H9 (cell line): ENCODE measurements at regions not wholly inside any gene's neighbourhood (a gene's known extent, or its start where the extent isn't known, plus 50 kb on each side); places are given as distances from the start of the nearest gene placed in this dataset.

Experiments
- DNase-seq: peaks from one replicate; pipeline ENCODE4 v3.0.0-alpha.2; 2017
- H2AFZ ChIP-seq: one replicate; pipeline ENCODE4 v1.6.1; 2013; ENCODE audit warnings: mild to moderate bottlenecking, low read length, control low read depth, moderate library complexity
- H2AK5ac ChIP-seq: 2 replicates; pipeline ENCODE4 v1.6.1; 2013; ENCODE audit warnings: low read length, control low read depth, mixed read lengths; ENCODE audit not compliant: insufficient read length
- H2BK120ac ChIP-seq: one replicate; pipeline ENCODE4 v1.6.1; 2013; ENCODE audit warnings: low read depth, mild to moderate bottlenecking, low read length, control low read depth, inconsistent platforms; ENCODE audit not compliant: poor library complexity, severe bottlenecking
- H2BK12ac ChIP-seq: 2 replicates; pipeline ENCODE4 v1.6.1; 2013; ENCODE audit warnings: low read length, control low read depth, mixed read lengths, low read depth; ENCODE audit not compliant: insufficient read length
- H2BK15ac ChIP-seq: 2 replicates; pipeline ENCODE4 v1.6.1; 2013; ENCODE audit warnings: low read depth, low read length, control low read depth
- H2BK20ac ChIP-seq: one replicate; pipeline ENCODE4 v1.6.1; 2013; ENCODE audit warnings: low read depth, mild to moderate bottlenecking, low read length, control low read depth, inconsistent platforms; ENCODE audit not compliant: poor library complexity, severe bottlenecking
- H2BK5ac ChIP-seq: 2 replicates; pipeline ENCODE4 v1.6.1; 2013; ENCODE audit warnings: low read length, control low read depth, mixed read lengths; ENCODE audit not compliant: insufficient read length
- H3K14ac ChIP-seq: 2 replicates; pipeline ENCODE4 v1.6.1; 2013; ENCODE audit warnings: low read length, control low read depth; ENCODE audit not compliant: insufficient read depth
- H3K18ac ChIP-seq: 2 replicates; pipeline ENCODE4 v1.6.1; 2013; ENCODE audit warnings: low read depth, mild to moderate bottlenecking, mixed read lengths, low read length, control low read depth; ENCODE audit not compliant: insufficient read length
- H3K23ac ChIP-seq: 2 replicates; pipeline ENCODE4 v1.6.1; 2013; ENCODE audit warnings: low read length, control low read depth, mixed read lengths, low read depth; ENCODE audit not compliant: insufficient read length
- H3K23me2 ChIP-seq: 2 replicates; pipeline ENCODE4 v1.6.1; 2013; ENCODE audit warnings: low read depth, mild to moderate bottlenecking, mixed read lengths, low read length, control low read depth; ENCODE audit not compliant: insufficient read length, poor library complexity, severe bottlenecking
- H3K27ac ChIP-seq: 2 replicates; pipeline ENCODE4 v1.5.1; 2013; ENCODE audit warnings: low read length, control low read depth, mixed read lengths, low read depth; ENCODE audit not compliant: insufficient read length
- H3K27me3 ChIP-seq: 2 replicates; pipeline ENCODE4 v1.6.1; 2013; ENCODE audit warnings: low read length, control low read depth, inconsistent platforms; ENCODE audit not compliant: insufficient read depth
- H3K4ac ChIP-seq: 2 replicates; pipeline ENCODE4 v1.6.1; 2013; ENCODE audit warnings: low read depth, mild to moderate bottlenecking, control low read depth, inconsistent platforms, low read length, moderate library complexity
- H3K4me1 ChIP-seq: 2 replicates; pipeline ENCODE4 v1.6.1; 2013; ENCODE audit warnings: low read length, control low read depth, inconsistent platforms; ENCODE audit not compliant: insufficient read depth
- H3K4me2 ChIP-seq: 2 replicates; pipeline ENCODE4 v1.6.1; 2013; ENCODE audit warnings: low read length, control low read depth, mixed read lengths; ENCODE audit not compliant: insufficient read length, insufficient read depth
- H3K56ac ChIP-seq: 2 replicates; pipeline ENCODE4 v1.6.1; 2013; ENCODE audit warnings: low read depth, mild to moderate bottlenecking, mixed read lengths, low read length, control low read depth; ENCODE audit not compliant: insufficient read length
- H3K79me1 ChIP-seq: 2 replicates; pipeline ENCODE4 v1.6.1; 2013; ENCODE audit warnings: low read depth, mild to moderate bottlenecking, moderate library complexity, low read length, control low read depth, inconsistent platforms; ENCODE audit not compliant: insufficient read depth, poor library complexity, severe bottlenecking
- H3K79me2 ChIP-seq: 2 replicates; pipeline ENCODE4 v1.6.1; 2013; ENCODE audit warnings: low read length, control low read depth, inconsistent platforms; ENCODE audit not compliant: insufficient read depth
- H3K9ac ChIP-seq: 2 replicates; pipeline ENCODE4 v1.6.1; 2013; ENCODE audit warnings: low read length, control low read depth, mixed read lengths; ENCODE audit not compliant: insufficient read length; ENCODE audit errors: extremely low read depth
- H3K9me3 ChIP-seq: one replicate; pipeline ENCODE4 v1.6.1; 2013; ENCODE audit warnings: low read depth, low read length, inconsistent platforms; ENCODE audit not compliant: control insufficient read depth
- H3T11ph ChIP-seq: one replicate; pipeline ENCODE4 v1.6.1; 2013; ENCODE audit warnings: mild to moderate bottlenecking, low read length, control low read depth, inconsistent platforms
- H4K20me1 ChIP-seq: one replicate; pipeline ENCODE4 v1.6.1; 2013; ENCODE audit not compliant: control insufficient read depth, insufficient read length, insufficient read depth
- H4K5ac ChIP-seq: 2 replicates; pipeline ENCODE4 v1.6.1; 2013; ENCODE audit warnings: low read depth, mild to moderate bottlenecking, mixed read lengths, low read length, control low read depth; ENCODE audit not compliant: insufficient read length
- H4K8ac ChIP-seq: replicated peaks from 2 replicates; pipeline ENCODE4 v1.6.1; 2013; ENCODE audit warnings: low read length, control low read depth, mixed read lengths, low read depth; ENCODE audit not compliant: insufficient read length
- H4K91ac ChIP-seq: 2 replicates; pipeline ENCODE4 v1.6.1; 2013; ENCODE audit warnings: low read depth, mild to moderate bottlenecking, moderate library complexity, mixed read lengths, low read length, control low read depth; ENCODE audit not compliant: insufficient read length
- H3K27ac Mint-ChIP-seq, 3 experiments: 2 replicates in 2 of 3; 3 replicates in 1 of 3; pipeline ENCODE4 v1.8.0; 2020 to 2021; ENCODE audit warnings: mixed read lengths in 3 of 3, mild to moderate bottlenecking in 1 of 3, moderate library complexity in 1 of 3
- H3K27me3 Mint-ChIP-seq: 2 replicates; pipeline ENCODE4 v1.8.0; 2021; ENCODE audit warnings: low read depth, mild to moderate bottlenecking, moderate library complexity, mixed read lengths
- H3K36me3 Mint-ChIP-seq, 3 experiments: 2 replicates in 2 of 3; 3 replicates in 1 of 3; pipeline ENCODE4 v1.8.0; 2020 to 2021; ENCODE audit warnings: low read depth in 3 of 3, mixed read lengths in 3 of 3; ENCODE audit not compliant: insufficient read depth in 1 of 3
- H3K4me1 Mint-ChIP-seq, 2 experiments: 2 replicates each; pipeline ENCODE4 v1.8.0; 2020; ENCODE audit warnings: mixed read lengths in 2 of 2
- H3K4me3 Mint-ChIP-seq, 2 experiments: 2 replicates in 1 of 2; 3 replicates in 1 of 2; pipeline ENCODE4 v1.8.0; 2020 to 2021; ENCODE audit warnings: mild to moderate bottlenecking in 2 of 2, mixed read lengths in 2 of 2, moderate library complexity in 1 of 2
- H3K9me3 Mint-ChIP-seq, 2 experiments: 2 replicates in 1 of 2; 3 replicates in 1 of 2; pipeline ENCODE4 v1.8.0; 2020; ENCODE audit warnings: mild to moderate bottlenecking in 2 of 2, mixed read lengths in 2 of 2, moderate library complexity in 1 of 2
- WGBS: extraction: QIAGEN DNeasy Blood & Tissue Kit; methylation state at CpG from one replicate; pipeline ENCODE4 v1.1.7; 2013; ENCODE audit warnings: missing lambda C conversion rate, low lambda C conversion rate, mixed read lengths; ENCODE audit not compliant: insufficient read length; ENCODE audit errors: extremely low coverage; 5-methylcytosine and 5-hydroxymethylcytosine counted together
- TF ChIP-seq, protein P1 (sequence below): fragments of 200-600 bp; sonication (generic); conservative IDR thresholded peaks from 3 replicates; pipeline ENCODE4 v1.8.0; 2021; ENCODE audit warnings: antibody characterized with exemption, mild to moderate bottlenecking

DNA sequence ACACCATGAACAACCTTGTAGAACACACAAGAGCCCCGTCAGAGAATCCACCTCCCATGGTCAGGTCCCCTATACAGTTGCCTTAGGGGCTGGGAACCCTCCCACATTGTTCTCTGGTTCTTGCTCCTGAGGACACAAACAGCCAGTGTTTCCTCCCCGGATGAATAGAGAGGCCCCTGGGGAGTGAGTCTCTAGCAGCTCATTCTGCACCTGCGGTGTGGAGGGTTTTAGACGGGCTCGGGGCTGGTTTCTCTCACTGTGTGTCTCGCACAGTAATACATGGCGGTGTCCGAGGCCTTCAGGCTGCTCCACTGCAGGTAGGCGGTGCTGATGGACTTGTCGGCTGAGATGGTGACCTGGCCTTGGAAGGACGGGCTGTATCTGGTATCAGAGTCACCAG lies 1052.1 kb downstream of the TMEM121 start:
- H3K4me2 ChIP-seq = no peak overlapping the region
- peaks cover 18 to 32% (median 19%) of the 10 kb centered on the region in 3 experiments; a peak in 6 of 7 replicates for H3K36me3 Mint-ChIP-seq

More for the DNA sequence above, 1052.1 kb downstream of the TMEM121 start:
- WGBS = no CpG with 5 or more reads among the region's 11 CpGs
- no peak overlapping the region for H3K14ac ChIP-seq
- no peak for DNase-seq
- no peak overlapping the region for H3T11ph ChIP-seq
- no peak overlapping the region for H3K27ac Mint-ChIP-seq
- TF ChIP-seq, protein P1, sequence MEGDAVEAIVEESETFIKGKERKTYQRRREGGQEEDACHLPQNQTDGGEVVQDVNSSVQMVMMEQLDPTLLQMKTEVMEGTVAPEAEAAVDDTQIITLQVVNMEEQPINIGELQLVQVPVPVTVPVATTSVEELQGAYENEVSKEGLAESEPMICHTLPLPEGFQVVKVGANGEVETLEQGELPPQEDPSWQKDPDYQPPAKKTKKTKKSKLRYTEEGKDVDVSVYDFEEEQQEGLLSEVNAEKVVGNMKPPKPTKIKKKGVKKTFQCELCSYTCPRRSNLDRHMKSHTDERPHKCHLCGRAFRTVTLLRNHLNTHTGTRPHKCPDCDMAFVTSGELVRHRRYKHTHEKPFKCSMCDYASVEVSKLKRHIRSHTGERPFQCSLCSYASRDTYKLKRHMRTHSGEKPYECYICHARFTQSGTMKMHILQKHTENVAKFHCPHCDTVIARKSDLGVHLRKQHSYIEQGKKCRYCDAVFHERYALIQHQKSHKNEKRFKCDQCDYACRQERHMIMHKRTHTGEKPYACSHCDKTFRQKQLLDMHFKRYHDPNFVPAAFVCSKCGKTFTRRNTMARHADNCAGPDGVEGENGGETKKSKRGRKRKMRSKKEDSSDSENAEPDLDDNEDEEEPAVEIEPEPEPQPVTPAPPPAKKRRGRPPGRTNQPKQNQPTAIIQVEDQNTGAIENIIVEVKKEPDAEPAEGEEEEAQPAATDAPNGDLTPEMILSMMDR = no peak
- H2AK5ac ChIP-seq = no peak overlapping the region
- H2BK5ac ChIP-seq = no peak overlapping the region
- H3K23ac ChIP-seq = no peak overlapping the region
- H2BK12ac ChIP-seq = no peak overlapping the region
- H3K9me3 Mint-ChIP-seq = peaks cover 96% of the 10 kb centered on the region in 2 experiments
- no peak overlapping the region for H2BK120ac ChIP-seq
- H3K27me3 Mint-ChIP-seq = no peaks in the 10 kb centered on the region; the same call in 1 of the 2 replicates
- no peak overlapping the region for H3K4ac ChIP-seq
- no peaks in the 10 kb centered on the region for H3K23me2 ChIP-seq
- no peak overlapping the region for H3K18ac ChIP-seq
- no peak overlapping the region for H2AFZ ChIP-seq
- no peak overlapping the region for H3K9ac ChIP-seq
- H4K91ac ChIP-seq = no peak overlapping the region
- H2BK15ac ChIP-seq = no peak overlapping the region
- no peaks in the 10 kb centered on the region for H3K79me2 ChIP-seq
- H3K4me3 Mint-ChIP-seq = no peak overlapping the region
- H4K8ac ChIP-seq = no peak overlapping the region
- peaks cover 82% of the 10 kb centered on the region for H3K9me3 ChIP-seq
- H4K20me1 ChIP-seq = no peaks in the 10 kb centered on the region
- no peaks in the 10 kb centered on the region for H3K4me1 ChIP-seq
- no peak overlapping the region for H3K27ac ChIP-seq
- no peak overlapping the region for H3K56ac ChIP-seq
- H3K4me1 Mint-ChIP-seq = no peaks in the 10 kb centered on the region
- no peak overlapping the region for H4K5ac ChIP-seq
- no peak overlapping the region for H2BK20ac ChIP-seq
- no peaks in the 10 kb centered on the region for H3K27me3 ChIP-seq
- H3K79me1 ChIP-seq = no peaks in the 10 kb centered on the region
